ENCODE measurements at regions not wholly inside any gene's neighbourhood (a gene's known extent, or its start where the extent isn't known, plus 50 kb on each side); places are given as distances from the start of the nearest gene placed in this dataset.

- TF ChIP-seq CTCF (IDR thresholded peaks at IDR 0.05 in 4 of 5, conservative IDR thresholded peaks at IDR 0.05 in 1 of 5) (no peak), POLR2A (IDR thresholded peaks at IDR 0.05) (no peak)
These were observed 160.3 kb upstream of the ATXN1 start for GRCh38 chr6:16921399-16922110.
